Ascending aorta (tissue), 2 donors: ENCODE measurements at regions not wholly inside any gene's neighbourhood (a gene's known extent, or its start where the extent isn't known, plus 50 kb on each side); places are given as distances from the start of the nearest gene placed in this dataset.

Source experiments
- DNase-seq, 2 donors: peaks; one replicate each; pipeline ENCODE4 v3.0.0-alpha.2; 2019; ENCODE audit warnings: low spot score in 2 of 2
- H3K27ac ChIP-seq, 2 donors: fragments of 200-600 bp; sonication (generic); one replicate each; pipeline ENCODE4 v1.5.1; 2016 to 2017; ENCODE audit warnings: mild to moderate bottlenecking in 1 of 2
- H3K27me3 ChIP-seq: fragments of 200-600 bp; sonication (generic); one replicate; pipeline ENCODE4 v1.5.1; 2017
- H3K36me3 ChIP-seq, 2 donors: fragments of 200-600 bp; sonication (generic); one replicate each; pipeline ENCODE4 v1.5.1; 2016
- H3K4me1 ChIP-seq, 2 donors: fragments of 200-600 bp; sonication (generic); one replicate each; pipeline ENCODE4 v1.5.1; 2016 to 2017; ENCODE audit warnings: mild to moderate bottlenecking in 1 of 2
- H3K4me3 ChIP-seq, 2 donors: fragments of 200-600 bp; sonication (generic); one replicate each; pipeline ENCODE4 v1.5.1; 2016 to 2017; ENCODE audit warnings: mild to moderate bottlenecking in 1 of 2
- H3K9me3 ChIP-seq, 2 donors: fragments of 200-600 bp; sonication (generic); one replicate each; pipeline ENCODE4 v1.5.1; 2016
- CTCF ChIP-seq, 3 experiments: fragments of 200-600 bp in 2 of 3; fragments of 450-650 bp in 1 of 3; sonication (generic) in 2 of 3; IDR thresholded peaks; one replicate each; pipeline ENCODE4 v1.5.1; 2016 to 2019; ENCODE audit warnings: antibody characterized with exemption in 3 of 3, mild to moderate bottlenecking in 1 of 3, moderate library complexity in 1 of 3
- intact Hi-C: fragments of 100-400 bp; cut with DNase I; formaldehyde crosslinking; loops from one replicate; pipeline ENCODE4 v1.15.1; 2023

GRCh38 chr5:62065050-62065449 lies 241.0 kb upstream of the KIF2A start:
- Histone ChIP-seq H3K27me3 (no peaks in the 10 kb centered on the region), H3K9me3 (no peaks in the 10 kb centered on the region), H3K4me3 (no peak overlapping the region), H3K36me3 (no peaks in the 10 kb centered on the region), H3K27ac (no peak overlapping the region), H3K4me1 (no peaks in the 10 kb centered on the region)
- intact Hi-C loops, result no loop called here
- DNase-seq, result no peak
- no peak for TF ChIP-seq CTCF (IDR thresholded peaks at IDR 0.05)

GRCh38 chr5:62066761-62067277 lies 239.2 kb upstream of the KIF2A start:
- Histone ChIP-seq H3K4me1 (no peaks in the 10 kb centered on the region), H3K36me3 (no peaks in the 10 kb centered on the region), H3K27me3 (no peaks in the 10 kb centered on the region), H3K27ac (no peak overlapping the region), H3K9me3 (no peaks in the 10 kb centered on the region), H3K4me3 (no peak overlapping the region)
- TF ChIP-seq CTCF (IDR thresholded peaks at IDR 0.05), result no peak
- no peak for DNase-seq
- intact Hi-C loops, result no loop called here

- Histone ChIP-seq H3K36me3 (no peaks in the 10 kb centered on the region), H3K4me3 (no peak overlapping the region), H3K4me1 (no peaks in the 10 kb centered on the region), H3K27ac (no peak overlapping the region), H3K9me3 (no peaks in the 10 kb centered on the region), H3K27me3 (no peaks in the 10 kb centered on the region)
- DNase-seq, result no peak
- intact Hi-C loops, result no loop called here
- TF ChIP-seq CTCF (IDR thresholded peaks at IDR 0.05), result no peak
Measured at GRCh38 chr5:62068554-62068953, 237.5 kb upstream of the KIF2A start.

- no peak for TF ChIP-seq CTCF (IDR thresholded peaks at IDR 0.05)
- H3K27ac ChIP-seq, result no peak overlapping the region
- no peaks in the 10 kb centered on the region for H3K9me3 ChIP-seq
- intact Hi-C loops, result no loop called here
- DNase-seq, result no peak
- no peaks in the 10 kb centered on the region for H3K27me3 ChIP-seq
- H3K4me3 ChIP-seq, result no peak overlapping the region
- H3K36me3 ChIP-seq, result no peaks in the 10 kb centered on the region
- H3K4me1 ChIP-seq, result no peaks in the 10 kb centered on the region
Measured at GRCh38 chr5:62077387-62077786, 228.6 kb upstream of the KIF2A start.

- Histone ChIP-seq H3K36me3 (no peaks in the 10 kb centered on the region), H3K4me1 (no peaks in the 10 kb centered on the region), H3K27ac (no peak overlapping the region), H3K27me3 (no peaks in the 10 kb centered on the region), H3K9me3 (no peaks in the 10 kb centered on the region), H3K4me3 (no peak overlapping the region)
- no peak for DNase-seq
- no peak for TF ChIP-seq CTCF (IDR thresholded peaks at IDR 0.05)
- intact Hi-C loops, result no loop called here
Measured at GRCh38 chr5:62077823-62078550, 228.0 kb upstream of the KIF2A start.
